Cortex of kidney (tissue), 1 donor: ENCODE measurements at regions not wholly inside any gene's neighbourhood (a gene's known extent, or its start where the extent isn't known, plus 50 kb on each side); places are given as distances from the start of the nearest gene placed in this dataset.

Experiments
- DNase-seq: peaks from one replicate; lab custom pipeline; 2025; lab: John Stamatoyannopoulos, UW

DNA sequence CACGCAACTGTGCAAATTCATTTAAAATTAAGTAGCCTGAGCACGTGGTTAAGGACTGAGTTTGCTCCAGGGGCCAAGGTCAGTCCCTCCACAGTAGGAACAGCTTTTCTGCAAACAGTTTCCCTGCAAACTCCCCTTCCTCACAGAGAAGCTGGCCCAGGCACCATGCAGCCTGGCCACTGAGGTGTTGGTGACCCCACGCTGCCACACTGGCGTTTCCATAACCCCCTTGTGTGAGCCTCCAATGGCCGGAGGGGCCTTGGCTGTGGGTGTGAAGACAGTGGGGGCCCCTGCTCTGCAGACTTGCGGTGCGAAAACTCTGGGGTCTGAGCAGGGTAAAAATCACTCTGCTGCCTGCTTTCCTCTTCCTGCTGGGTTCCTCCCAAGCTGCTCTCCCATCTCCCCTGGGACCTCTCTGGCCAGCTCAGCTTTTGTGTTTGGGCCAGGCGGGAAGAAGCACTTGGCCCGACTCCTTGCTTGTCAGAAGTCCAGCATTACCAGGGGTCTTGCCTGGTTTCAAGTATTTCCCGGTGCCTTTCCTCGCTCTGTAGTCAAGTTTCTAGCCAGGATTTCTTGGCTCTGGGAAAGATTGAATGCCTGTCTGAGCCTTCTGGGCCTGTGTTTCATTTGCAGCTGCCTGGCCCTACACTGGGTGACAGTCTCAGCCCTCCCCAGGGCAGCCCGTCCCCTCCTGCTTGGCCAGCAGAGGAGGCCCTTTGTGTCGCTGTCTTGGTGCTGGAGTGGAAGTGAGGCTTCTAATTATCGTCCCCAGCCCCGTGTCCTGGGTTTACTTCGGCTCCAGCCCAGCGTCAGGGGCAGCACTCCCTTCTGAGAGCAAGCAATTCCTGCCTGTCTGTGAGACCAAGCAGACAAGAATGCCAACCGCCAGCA lies 131.4 kb upstream of the SLC1A4 start:
- no peak for DNase-seq

DNA sequence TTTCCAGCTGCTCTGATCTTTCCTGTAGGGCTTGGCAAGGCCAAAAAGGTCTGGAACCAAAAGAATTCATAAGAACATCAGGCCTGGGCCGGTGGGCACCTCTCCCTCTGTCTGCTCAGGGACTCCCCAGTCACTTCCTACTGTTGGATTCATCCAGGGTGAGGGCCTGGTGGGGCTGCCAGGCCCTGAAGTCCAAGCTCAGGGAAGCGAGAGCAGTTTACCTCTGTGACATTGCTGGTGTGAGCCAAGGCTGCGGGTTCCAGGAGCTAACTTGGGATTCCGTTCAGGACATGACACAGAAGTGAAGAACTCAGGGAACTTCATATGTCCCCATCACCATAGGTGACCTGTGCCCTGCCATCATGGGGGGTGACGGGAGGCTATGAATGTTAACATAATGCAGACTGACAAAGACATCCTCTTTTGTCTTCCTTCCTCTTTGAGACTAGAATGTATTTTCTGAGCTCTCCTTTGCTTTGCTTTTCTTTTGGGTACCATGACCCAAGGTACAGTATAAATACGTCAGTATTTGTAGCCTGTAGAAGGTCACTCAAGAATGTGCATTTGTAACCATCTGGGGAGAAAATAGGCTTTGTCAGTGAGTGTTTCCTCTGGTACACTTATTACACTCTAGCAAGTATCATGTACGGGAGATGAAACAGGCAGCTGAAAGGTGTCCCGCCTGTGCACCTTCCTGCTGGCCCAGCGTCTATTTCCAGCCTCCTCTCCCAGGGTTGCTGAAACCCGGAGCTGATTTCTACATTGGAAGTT lies 130.5 kb upstream of the SLC1A4 start:
- DNase-seq = peak; percentile 12

DNA sequence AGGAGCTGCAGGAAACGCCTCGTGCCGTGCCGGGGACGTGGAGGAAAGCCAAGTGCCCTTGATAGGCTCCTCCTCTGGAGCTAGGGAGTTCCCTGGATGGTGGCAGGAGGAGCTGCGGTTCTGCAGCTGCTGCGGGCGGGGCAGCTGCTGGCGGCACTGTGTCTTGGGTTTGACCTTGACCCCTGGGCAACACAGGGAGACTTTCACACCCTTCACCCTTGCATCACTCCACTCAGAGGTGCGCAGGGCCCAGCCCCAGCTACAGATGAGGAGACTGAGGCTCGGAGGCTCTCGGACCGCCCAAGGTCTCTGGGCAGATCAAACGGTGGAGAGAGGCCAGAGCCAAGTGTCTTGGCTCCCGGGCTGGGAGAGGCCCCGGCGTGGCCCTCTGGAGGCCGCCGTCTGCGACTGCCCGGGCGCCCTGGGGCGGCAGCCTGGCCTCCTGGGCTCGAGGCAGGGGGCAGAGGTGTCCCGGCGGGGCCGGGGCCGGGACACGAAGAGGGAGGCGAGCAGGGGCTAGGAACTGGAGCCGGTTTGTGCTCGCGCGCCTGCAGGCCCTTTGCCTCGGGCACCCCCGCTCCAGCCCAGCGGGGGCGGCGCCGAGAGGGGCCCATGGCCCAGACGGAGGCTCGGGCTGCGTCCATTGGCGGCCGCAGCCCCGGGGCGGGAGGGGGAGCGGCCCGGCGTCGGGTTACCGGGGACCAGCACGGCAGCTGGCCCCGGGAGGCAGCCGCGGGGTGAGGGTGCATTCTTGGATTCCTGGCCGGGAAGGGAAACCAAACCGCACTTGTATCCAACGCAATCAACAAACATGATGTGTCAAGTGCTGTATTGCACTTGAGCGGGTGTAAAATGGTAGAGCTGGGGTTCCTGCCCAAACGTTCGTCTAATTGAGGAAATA lies 129.6 kb upstream of the SLC1A4 start:
- no peak for DNase-seq

DNA sequence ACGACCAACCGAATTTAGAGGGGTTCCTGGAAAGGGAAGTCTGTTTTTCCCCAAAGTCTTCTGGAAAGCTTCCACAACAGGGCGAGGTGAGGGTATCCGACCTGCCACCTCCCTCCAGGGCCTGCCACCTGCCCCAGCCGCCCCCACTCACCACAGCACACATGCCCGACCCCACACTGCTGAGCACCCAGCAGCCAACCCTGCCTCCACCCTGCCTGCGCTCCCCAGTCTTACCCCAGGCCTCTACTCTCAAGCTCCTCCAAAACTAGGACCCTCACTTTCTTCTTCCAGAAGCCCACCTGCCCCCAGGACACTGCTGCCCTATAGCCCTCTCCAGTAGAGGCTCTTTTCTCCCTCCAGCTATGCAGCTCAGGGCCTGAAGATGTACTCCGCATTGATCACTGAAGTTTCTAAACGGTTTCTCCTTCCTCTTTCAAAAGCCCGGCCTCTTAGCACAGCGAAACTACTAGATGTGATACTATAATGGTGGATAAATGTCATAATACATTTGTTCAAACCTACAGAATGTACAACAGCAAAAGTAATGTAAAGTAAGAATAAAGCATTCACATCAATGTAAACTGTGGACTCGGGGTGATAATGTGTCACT lies 128.8 kb upstream of the SLC1A4 start:
- DNase-seq = no peak

DNA sequence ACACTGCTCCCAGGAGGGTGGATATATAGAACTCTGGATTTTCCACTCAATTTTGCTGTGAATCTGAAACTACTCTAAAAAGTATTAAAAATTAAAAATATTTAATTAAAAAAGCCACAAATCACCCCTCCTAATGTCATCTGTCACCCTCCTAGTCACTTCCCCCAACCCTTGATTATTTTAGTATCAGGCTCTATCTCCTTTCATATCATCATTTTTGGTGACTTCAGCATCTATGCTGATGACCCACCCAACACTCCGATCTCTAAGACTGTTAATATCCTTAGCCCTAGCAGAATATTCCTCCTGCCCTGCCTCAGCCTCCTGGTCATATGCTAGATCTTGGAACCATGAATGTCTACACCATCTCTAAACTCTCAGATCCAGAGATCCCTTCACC lies 128.3 kb upstream of the SLC1A4 start:
- DNase-seq = no peak

DNA sequence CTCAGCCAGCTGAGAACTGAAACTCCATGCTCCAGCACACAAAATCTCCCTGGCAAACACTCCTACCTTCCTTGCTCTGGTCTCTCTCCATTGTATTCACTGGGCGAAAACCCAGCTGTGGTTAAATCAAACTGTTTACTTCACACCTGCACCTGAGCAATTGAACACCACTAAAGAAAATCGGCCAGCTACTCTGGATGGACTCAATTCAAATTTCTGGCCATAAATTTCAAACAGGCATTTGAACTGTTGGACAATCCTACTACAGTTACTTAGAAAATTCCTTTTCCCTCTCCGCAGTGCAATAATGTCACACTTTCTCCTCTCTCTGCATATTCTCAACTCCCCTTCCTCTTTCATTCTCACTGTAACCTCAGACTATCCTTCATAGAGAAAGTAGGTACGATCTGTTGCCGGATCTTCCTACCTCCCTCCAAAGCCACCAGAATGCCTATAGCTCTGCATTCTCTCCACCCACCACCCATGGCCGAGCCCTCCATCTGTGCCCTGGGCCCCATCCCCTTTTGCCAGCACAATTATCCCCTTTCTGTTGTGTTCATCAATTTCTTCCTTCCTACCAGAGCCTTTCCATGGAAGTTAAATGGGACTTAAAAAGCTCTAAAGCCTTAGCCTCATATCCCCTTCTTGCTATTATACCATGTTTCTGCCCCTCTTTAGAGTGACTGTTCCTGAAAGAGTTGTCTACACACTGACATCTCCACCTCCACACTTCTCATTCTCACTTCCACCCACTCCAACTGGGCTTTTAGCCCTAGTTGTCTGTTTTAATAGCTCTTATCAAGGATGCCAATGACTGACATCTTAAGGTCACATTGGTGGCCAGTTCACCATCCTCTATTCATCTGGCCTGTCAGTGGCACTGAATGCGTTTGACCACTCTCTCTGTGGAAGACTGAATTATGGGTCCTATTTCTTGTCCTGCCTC lies 127.5 kb upstream of the SLC1A4 start:
- no peak for DNase-seq

DNA sequence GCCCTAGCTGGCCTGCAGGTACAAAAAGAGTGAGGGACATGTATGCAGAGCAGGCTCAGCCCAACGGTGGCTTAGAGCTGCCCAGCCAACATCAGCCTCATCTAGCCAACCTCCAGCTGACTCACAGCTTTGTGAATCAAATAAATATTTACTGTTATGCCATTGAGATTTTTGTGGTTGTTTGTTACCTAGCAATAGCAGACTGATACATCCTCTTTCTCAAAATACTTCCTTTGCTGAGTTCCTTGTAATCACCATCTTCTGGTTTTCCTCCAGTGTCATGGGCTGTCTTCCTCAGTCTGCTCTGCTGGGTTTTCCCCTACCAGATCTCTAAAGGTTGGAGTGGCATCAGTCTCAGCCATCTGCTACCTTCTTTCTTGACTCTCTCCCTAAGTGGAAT lies 126.6 kb upstream of the SLC1A4 start:
- DNase-seq = no peak

DNA sequence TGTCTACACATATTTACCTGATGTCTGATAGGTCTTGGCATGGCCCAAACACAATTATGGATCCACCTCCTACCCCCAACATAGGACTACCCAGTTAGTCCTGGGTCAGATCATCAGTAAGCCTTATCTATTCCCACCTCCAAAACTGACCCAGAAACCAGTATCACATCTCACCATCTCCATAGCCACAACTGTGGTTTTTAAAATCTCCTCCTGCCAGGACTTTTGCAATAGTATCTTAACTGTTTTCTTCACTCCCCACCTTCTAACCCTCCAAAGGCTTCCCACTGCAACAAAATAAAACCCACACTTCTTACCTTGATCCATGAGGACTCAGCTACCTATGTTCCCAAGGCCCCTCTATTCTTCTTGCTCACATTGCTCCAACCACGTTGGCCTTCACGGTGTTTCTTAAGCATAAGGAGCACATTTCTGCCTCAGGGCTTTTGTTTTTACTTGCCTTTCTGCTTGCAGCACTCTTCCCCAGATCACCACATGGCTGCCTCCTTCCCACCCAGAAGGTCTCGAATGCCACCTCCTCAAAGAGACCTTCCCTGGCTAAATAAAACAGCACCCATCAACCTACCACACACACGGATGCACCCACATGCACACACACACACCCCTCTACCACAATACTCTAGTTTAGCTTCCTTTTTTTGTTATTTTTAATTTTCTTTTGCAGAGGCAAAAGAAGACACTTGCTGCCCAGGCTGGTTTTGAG lies 125.9 kb upstream of the SLC1A4 start:
- no peak for DNase-seq

DNA sequence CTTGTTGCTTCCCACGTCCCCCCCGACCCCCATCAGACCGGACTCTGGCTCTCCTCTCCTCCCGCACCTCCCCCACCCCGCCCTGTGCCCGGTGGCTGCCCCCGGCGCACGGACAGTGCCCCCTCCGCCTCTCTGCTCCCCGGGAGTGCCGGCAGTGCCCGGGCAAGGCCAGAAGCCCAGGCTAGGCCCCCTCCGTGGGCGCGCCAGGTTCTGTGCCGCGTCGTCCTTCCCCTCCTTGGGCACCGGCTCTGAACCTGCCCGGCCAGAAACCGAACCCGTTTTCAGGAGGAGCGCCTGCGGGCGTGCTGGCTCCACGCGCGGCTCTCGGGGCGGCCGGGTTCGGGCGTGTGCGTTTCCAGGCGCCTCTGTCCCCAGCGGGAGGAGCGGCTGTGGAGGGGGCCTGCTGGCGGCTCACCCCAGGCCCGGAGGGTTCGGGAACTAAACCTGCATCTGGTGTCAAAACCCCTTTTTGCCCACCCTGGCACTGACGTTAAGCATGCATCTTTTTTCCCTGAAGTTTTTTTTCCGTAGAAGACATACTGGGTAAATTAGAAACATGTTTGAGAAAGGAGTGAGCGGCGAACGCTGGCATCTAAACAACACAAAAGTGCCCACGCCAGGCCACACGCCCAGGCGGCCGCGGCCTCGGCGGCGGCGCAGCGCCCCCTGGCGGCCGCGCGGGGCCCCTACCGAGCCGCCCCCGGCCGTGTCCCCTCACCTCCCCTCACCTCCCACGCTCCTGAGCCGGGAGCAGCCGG lies 123.9 kb upstream of the SLC1A4 start:
- no peak for DNase-seq

DNA sequence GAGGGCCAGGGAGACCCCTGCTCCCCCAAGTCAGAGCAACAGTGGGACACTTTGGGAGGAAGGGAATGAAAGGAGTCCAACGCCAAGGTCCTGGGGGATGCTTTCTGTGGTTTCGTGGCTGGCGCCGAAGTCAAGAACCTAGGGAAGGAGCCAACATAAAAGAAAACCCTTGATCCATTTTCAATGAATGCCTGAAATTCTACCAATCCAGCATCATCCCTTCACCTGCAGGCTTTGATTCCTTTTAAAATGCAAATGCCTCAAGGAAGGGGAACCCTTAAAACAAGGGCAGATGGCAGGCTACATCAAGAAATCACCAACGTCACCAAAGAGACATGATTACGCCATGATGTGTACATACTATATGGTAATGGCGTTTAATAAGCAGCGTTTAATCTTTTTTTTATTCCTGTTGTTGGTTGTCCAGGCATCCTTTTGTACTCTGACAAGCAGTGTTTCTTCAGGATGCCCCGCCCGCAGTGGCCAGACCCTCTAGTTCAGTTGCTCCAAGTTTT lies 123.3 kb upstream of the SLC1A4 start:
- DNase-seq = no peak

DNA sequence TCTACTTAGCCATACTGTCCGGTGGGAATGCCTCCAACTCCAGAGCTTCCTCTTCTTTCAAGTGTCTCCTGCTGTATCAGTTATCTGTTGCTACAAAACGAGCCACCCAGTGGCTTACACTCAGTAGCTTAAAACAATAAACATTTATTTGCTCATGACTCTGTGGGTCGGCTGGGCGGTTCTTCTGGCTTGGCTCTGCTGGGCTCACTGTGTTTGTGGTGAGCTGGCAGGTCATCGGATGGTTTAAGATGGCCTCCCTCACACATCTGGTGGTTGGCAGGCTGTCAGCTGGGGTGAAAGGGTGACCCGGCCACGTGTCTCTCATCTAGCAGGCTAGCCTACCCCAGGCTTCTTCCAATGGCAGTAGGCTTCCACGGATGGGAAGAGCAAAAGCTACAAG lies 122.4 kb upstream of the SLC1A4 start:
- DNase-seq = no peak

DNA sequence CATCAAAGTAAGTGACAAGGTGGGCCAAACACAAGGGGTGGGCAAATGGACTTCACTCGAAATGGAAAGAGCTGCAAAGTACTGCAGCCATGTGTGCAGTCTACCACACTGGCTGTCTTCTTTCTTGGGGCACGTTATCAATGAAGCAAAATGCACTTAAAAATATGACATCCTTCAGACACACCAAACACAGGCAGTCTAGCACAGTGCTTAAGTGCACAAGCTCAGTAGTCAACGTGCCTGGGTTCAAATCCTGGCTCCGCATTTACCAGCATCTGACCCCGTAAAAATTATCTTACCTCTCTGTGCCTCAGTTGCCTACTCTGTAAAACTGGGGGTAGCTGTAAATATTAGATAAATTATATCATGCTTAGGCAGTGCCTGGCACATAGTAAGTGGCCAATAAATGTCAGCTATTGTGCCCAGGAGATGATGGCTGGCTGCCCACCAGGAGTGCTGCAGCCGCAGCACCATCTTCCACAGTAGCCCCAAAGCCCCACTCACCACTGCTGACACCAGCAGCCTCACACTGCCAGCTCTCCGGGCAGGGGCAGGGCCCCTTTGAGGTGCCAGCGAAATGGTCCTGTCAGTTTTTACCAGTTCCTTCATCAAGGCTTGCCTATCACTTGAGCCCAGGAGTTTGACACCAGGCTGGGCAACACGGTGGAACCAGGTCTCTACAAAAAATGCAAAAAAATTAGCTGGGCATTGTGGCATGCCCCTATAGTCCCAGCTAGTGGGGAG lies 121.8 kb upstream of the SLC1A4 start:
- no peak for DNase-seq

DNA sequence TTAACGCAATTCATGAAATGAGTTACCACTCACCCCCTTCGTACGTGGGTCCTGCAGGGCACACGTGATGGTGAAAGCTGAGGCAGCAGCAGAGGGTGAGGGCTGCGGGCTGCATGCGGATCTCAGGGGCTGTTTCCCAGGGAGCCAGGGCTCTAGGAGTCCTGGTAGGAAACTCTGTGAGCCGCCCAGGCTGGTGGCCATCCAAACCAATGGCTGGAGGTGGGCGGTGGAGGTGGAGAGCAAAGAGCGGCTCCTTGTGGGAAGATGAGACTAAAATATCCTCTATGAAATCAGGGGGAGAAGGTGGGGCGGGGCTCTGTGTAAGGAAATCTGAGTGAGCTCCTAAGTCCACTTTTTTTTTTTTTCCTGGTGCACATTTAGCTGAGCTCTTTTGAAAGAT lies 120.1 kb upstream of the SLC1A4 start:
- DNase-seq = no peak

DNA sequence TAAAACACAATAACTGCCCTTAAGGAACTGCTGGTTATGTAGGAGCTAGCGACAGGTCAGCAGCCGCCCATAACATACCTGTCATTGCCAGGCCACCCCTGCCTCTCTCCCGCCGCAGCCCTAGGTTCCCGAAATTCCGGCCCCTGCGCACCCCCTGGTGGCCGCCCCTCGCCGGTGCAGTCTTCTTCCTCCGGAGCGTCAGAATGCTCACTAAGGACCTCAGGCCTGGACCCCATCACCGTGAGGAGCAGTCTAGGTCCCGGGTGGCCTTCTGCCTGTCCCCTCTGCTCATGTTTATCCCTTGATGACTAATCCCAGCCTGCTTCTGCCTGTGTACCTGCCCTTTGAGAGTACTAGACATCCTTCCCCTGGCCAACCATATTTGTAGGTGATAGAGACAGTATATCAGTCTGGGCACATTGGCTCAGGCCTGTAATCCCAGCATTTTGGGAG lies 115.7 kb upstream of the SLC1A4 start:
- DNase-seq = no peak

DNA sequence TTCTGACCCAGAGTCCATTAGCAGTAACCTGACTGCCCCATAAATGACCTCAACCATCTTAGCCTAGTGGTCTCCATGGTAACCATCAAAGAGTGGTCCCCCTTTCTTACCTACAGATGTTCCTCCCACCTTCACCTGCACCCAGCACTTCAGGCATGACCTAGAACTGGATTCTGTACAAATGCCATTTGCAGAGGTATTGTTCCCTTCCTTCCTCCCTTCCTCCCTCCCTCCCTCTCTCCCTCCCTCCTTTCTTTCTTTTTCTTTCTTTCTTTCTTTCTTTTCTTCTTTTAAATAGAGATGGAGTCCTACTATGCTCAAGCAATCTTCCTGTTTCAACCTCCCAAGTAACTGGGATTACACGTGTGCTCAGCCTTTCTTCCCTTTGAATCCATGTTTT lies 114.6 kb upstream of the SLC1A4 start:
- DNase-seq = no peak

DNA sequence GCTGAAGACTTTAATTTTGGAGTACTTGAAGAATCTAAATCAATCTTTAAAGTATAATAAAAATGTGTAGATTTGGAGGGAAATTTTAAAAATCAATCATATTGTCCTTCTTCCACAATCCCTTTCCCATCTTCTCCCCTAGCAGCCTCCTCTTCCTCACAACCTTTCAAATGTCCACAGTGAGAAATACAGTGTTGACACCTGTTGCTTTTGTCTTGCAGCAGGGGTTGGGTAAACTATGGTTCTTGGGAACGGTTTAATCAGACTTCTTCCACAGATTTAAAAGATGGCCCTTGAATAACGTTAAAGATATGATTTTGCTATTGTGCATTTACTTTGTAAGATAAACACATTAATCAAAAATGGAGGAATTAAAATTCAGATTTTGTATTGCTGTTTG lies 113.8 kb upstream of the SLC1A4 start:
- DNase-seq = no peak

DNA sequence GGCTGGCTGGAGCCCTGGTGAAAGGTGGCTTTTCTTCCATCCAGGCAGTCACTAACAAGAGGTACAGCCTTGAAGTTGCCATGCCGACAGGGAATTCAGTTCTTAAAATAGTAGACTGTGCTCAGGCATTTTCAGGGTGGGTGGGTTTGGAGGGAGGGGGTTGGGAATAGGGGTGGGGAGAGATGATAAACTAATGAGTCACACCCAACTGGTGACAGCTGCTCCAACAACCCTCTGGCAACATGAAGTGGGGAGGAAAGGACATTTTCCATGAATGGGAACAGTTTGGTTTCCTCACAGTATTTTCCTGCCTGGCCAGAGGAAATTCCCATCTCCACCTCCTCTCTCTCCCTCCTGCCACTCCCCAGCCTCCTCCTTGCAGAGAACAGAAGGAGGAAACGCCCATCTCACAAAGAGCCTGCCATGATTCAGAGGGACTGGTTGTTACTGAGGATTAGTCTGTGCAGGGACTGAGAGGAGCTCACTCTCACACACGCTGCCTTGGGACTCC lies 113.0 kb upstream of the SLC1A4 start:
- no peak for DNase-seq

DNA sequence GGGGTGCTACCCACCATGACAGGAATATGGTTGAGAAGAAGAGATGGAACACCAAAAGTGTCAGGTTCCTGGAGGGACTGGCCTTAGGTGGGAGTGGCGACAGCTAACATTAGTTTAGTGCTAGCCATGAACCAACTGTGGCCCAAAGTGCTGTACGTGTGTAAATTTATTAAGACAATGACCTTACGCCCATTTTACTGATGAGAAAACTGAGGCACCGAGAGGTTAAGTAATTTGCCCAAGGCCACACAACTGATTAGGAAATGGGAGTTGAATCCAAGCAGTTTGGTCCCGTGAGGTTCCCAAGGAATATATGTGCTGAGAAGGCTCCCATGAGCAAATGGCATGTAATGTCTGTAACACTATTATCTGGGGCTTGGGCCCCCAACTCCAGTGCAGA lies 109.5 kb upstream of the SLC1A4 start:
- DNase-seq = no peak
